ENCODE measurements at regions not wholly inside any gene's neighbourhood (a gene's known extent, or its start where the extent isn't known, plus 50 kb on each side); places are given as distances from the start of the nearest gene placed in this dataset.

- no peak for DNase-seq (ENCODE audit: insufficient read length, low spot score)
- TF ChIP-seq CTCF (IDR thresholded peaks at IDR 0.05; ENCODE audit: insufficient read depth, missing control alignments) = no peak
- FAIRE-seq = no peak
These were observed 429.5 kb upstream of the FBXO33 start for GRCh38 chr14:39861696-39862095.

GRCh38 chr14:39861229-39861600 is 429.0 kb upstream of the FBXO33 start:
- DNase-seq (ENCODE audit: insufficient read length, low spot score) = no peak
- TF ChIP-seq CTCF (IDR thresholded peaks at IDR 0.05; ENCODE audit: insufficient read depth, missing control alignments) = no peak
- no peak for FAIRE-seq

GRCh38 chr14:39860596-39861228 is 428.5 kb upstream of the FBXO33 start:
- no peak for TF ChIP-seq CTCF (IDR thresholded peaks at IDR 0.05; ENCODE audit: insufficient read depth, missing control alignments)
- FAIRE-seq (no peak), DNase-seq (ENCODE audit: insufficient read length, low spot score) (no peak)

GRCh38 chr14:39859314-39859713 is 427.1 kb upstream of the FBXO33 start:
- TF ChIP-seq CTCF (IDR thresholded peaks at IDR 0.05; ENCODE audit: insufficient read depth, missing control alignments) = no peak
- DNase-seq (ENCODE audit: insufficient read length, low spot score) = no peak
- FAIRE-seq = no peak

GRCh38 chr14:39857376-39858055 is 425.3 kb upstream of the FBXO33 start:
- FAIRE-seq (no peak), DNase-seq (ENCODE audit: insufficient read length, low spot score) (no peak)
- TF ChIP-seq CTCF (IDR thresholded peaks at IDR 0.05; ENCODE audit: insufficient read depth, missing control alignments) = no peak

GRCh38 chr14:39853441-39853840 is 421.2 kb upstream of the FBXO33 start:
- FAIRE-seq (no peak), DNase-seq (ENCODE audit: insufficient read length, low spot score) (no peak)
- TF ChIP-seq CTCF (IDR thresholded peaks at IDR 0.05; ENCODE audit: insufficient read depth, missing control alignments) = no peak

GRCh38 chr14:39851202-39851601 is 419.0 kb upstream of the FBXO33 start:
- no peak for TF ChIP-seq CTCF (IDR thresholded peaks at IDR 0.05; ENCODE audit: insufficient read depth, missing control alignments)
- DNase-seq (ENCODE audit: insufficient read length, low spot score) = no peak
- no peak for FAIRE-seq
